Osteoblast (primary cell): ENCODE measurements at regions not wholly inside any gene's neighbourhood (a gene's known extent, or its start where the extent isn't known, plus 50 kb on each side); places are given as distances from the start of the nearest gene placed in this dataset.

Experiments used
- DNase-seq: peaks from one replicate; pipeline ENCODE4 v3.0.0; 2011; ENCODE audit warnings: low spot score, mixed read lengths; ENCODE audit not compliant: insufficient read length; ENCODE audit errors: missing footprints
- H2AFZ ChIP-seq: 2 replicates; pipeline ENCODE4 v1.6.0; 2011; ENCODE audit warnings: mild to moderate bottlenecking, low read length
- H3K27ac ChIP-seq: 2 replicates; pipeline ENCODE4 v1.5.1; 2011; ENCODE audit warnings: mild to moderate bottlenecking, low read depth, low read length, moderate library complexity
- H3K27me3 ChIP-seq: 2 replicates; pipeline ENCODE4 v1.6.0; 2012; ENCODE audit warnings: mild to moderate bottlenecking, control low read depth, inconsistent platforms, low read length, moderate library complexity; ENCODE audit not compliant: insufficient read depth
- H3K36me3 ChIP-seq: 2 replicates; pipeline ENCODE4 v1.5.1; 2011; ENCODE audit warnings: mild to moderate bottlenecking, low read length, control low read depth, moderate library complexity; ENCODE audit not compliant: insufficient read depth
- H3K4me1 ChIP-seq: 2 replicates; pipeline ENCODE4 v1.5.1; 2011; ENCODE audit warnings: mild to moderate bottlenecking, low read length, control low read depth, moderate library complexity; ENCODE audit not compliant: insufficient read depth
- H3K4me2 ChIP-seq: 2 replicates; pipeline ENCODE4 v1.6.0; 2011; ENCODE audit warnings: mild to moderate bottlenecking, low read length; ENCODE audit not compliant: insufficient read depth
- H3K4me3 ChIP-seq: fragments of 200-600 bp; sonication (generic); 3 replicates; pipeline ENCODE4 v1.5.1; 2012; ENCODE audit warnings: mild to moderate bottlenecking, low read length, inconsistent platforms; ENCODE audit not compliant: insufficient read depth
- H3K79me2 ChIP-seq: 2 replicates; pipeline ENCODE4 v1.6.0; 2012; ENCODE audit warnings: mild to moderate bottlenecking, low read length, control low read depth, inconsistent platforms; ENCODE audit not compliant: insufficient read depth
- H3K9me3 ChIP-seq: 2 replicates; pipeline ENCODE4 v1.5.1; 2011; ENCODE audit warnings: low read depth, low read length, control low read depth
- H4K20me1 ChIP-seq: 2 replicates; pipeline ENCODE4 v1.6.0; 2012; ENCODE audit warnings: mild to moderate bottlenecking, low read length, control low read depth; ENCODE audit not compliant: insufficient read depth
- TF ChIP-seq, protein P1 (sequence below): IDR thresholded peaks from 2 replicates; pipeline ENCODE4 v1.5.1; 2011; ENCODE audit warnings: mild to moderate bottlenecking, low read depth, low read length, moderate library complexity; ENCODE audit errors: extremely low read depth

DNA sequence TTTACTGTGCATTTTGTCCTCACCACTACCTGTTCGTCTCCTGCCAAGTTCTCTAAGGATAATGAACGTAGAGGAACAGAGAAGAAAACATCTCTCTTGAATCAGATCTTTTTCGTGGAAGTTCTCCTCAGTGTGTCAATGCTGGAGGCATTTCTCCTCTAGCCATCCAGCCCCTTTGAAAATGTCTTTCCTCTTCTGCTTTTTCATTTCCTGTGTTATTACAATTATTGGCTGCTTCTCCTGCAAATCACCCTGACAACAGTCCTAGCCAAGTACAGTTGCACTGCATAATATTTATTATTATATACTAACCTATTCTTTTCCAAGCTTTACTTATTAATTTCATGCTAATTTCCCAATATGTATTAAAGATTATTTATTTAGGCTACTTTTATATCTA, 61.8 kb upstream of the TRPM3 start:
- no peak overlapping the region for H3K27ac ChIP-seq
- TF ChIP-seq, protein P1, sequence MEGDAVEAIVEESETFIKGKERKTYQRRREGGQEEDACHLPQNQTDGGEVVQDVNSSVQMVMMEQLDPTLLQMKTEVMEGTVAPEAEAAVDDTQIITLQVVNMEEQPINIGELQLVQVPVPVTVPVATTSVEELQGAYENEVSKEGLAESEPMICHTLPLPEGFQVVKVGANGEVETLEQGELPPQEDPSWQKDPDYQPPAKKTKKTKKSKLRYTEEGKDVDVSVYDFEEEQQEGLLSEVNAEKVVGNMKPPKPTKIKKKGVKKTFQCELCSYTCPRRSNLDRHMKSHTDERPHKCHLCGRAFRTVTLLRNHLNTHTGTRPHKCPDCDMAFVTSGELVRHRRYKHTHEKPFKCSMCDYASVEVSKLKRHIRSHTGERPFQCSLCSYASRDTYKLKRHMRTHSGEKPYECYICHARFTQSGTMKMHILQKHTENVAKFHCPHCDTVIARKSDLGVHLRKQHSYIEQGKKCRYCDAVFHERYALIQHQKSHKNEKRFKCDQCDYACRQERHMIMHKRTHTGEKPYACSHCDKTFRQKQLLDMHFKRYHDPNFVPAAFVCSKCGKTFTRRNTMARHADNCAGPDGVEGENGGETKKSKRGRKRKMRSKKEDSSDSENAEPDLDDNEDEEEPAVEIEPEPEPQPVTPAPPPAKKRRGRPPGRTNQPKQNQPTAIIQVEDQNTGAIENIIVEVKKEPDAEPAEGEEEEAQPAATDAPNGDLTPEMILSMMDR = no peak
- H2AFZ ChIP-seq = no peak overlapping the region
- H3K9me3 ChIP-seq = no peaks in the 10 kb centered on the region
- no peak overlapping the region for H3K4me3 ChIP-seq
- H3K27me3 ChIP-seq = no peaks in the 10 kb centered on the region
- H3K4me2 ChIP-seq = no peak overlapping the region
- no peak for DNase-seq
- no peaks in the 10 kb centered on the region for H3K79me2 ChIP-seq
- H4K20me1 ChIP-seq = no peaks in the 10 kb centered on the region
- no peaks in the 10 kb centered on the region for H3K4me1 ChIP-seq
- H3K36me3 ChIP-seq = no peaks in the 10 kb centered on the region

DNA sequence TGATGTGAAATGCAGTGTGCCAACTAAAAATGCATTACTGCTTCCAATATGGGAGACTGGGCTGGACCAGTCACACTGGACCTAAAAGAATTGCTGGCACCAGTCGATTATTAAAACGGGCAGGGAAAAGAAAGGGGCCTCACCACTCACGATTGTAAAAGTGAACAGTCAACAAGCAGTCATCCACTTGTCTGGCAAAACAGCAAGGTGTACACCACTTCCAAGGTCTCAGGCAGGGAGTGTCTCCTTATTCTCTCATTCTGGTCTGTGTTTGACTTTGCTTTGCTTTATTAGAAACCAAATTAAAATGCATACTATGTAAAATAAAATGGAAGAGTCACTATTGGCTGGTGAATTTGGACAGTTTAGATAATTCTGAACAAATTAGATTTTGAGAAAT, 57.8 kb upstream of the TRPM3 start:
- Histone ChIP-seq H4K20me1 (no peaks in the 10 kb centered on the region), H3K79me2 (no peaks in the 10 kb centered on the region), H2AFZ (no peak overlapping the region), H3K4me1 (no peaks in the 10 kb centered on the region), H3K4me2 (no peak overlapping the region), H3K36me3 (no peaks in the 10 kb centered on the region), H3K27ac (no peak overlapping the region), H3K27me3 (no peaks in the 10 kb centered on the region), H3K9me3 (no peaks in the 10 kb centered on the region), H3K4me3 (no peak overlapping the region)
- TF ChIP-seq, protein P1 = no peak
- DNase-seq = no peak

DNA sequence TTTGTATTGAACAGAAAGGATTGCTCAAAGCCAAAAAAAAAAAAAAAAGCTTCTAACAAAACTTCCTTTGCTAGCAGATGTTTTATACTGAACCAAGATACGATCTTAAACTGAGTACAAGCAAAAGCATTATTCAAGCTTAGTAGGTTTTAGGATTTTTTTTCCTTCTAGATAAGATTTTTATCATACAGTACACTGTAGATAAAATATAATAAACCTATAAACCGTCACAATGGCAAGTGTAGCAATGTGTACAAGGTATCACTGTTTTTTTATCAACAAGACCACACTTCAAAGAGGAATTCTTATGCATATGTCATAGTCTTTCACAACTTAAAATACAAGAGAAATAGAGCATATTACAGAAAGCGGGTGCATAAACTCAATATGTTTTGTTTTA, 56.5 kb upstream of the TRPM3 start:
- Histone ChIP-seq H3K79me2 (no peaks in the 10 kb centered on the region), H3K4me3 (no peak overlapping the region), H4K20me1 (no peaks in the 10 kb centered on the region), H3K9me3 (no peaks in the 10 kb centered on the region), H2AFZ (no peak overlapping the region), H3K4me1 (no peaks in the 10 kb centered on the region), H3K27ac (no peak overlapping the region), H3K36me3 (no peaks in the 10 kb centered on the region), H3K27me3 (no peaks in the 10 kb centered on the region), H3K4me2 (no peak overlapping the region)
- TF ChIP-seq, protein P1 = no peak
- no peak for DNase-seq

DNA sequence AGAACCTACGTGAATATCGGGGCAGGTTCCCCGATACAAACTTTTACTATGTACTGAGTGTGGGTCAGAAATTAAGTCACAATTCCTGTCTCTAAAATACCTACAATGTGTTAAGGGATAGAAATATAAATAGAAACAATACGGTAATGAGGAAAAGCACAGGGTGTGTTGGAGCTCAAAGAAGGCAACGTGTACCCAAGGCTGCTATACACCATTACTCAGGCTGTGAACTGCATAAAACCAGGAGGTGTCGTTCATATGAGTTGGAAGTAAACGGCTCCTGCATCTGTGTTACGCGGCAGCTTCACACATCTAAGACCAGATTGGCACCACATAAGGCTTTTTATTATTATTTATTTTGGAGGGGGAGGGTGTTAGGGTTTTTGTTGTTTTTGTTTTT, 50.1 kb upstream of the TRPM3 start:
- no peaks in the 10 kb centered on the region for H3K79me2 ChIP-seq
- H3K4me1 ChIP-seq = no peaks in the 10 kb centered on the region
- DNase-seq = no peak
- no peak overlapping the region for H2AFZ ChIP-seq
- no peak overlapping the region for H3K4me2 ChIP-seq
- H3K36me3 ChIP-seq = no peaks in the 10 kb centered on the region
- H4K20me1 ChIP-seq = no peaks in the 10 kb centered on the region
- no peaks in the 10 kb centered on the region for H3K9me3 ChIP-seq
- no peak overlapping the region for H3K27ac ChIP-seq
- H3K4me3 ChIP-seq = no peak overlapping the region
- TF ChIP-seq, protein P1 = no peak
- H3K27me3 ChIP-seq = no peaks in the 10 kb centered on the region
